ENCODE measurements at regions not wholly inside any gene's neighbourhood (a gene's known extent, or its start where the extent isn't known, plus 50 kb on each side); places are given as distances from the start of the nearest gene placed in this dataset.

- Mint-ChIP-seq H3K9me3 (peaks cover 0 to 5% of the 10 kb centered on the region in 2 experiments; a peak in 3 of 5 replicates), H3K27ac (no peak overlapping the region), H3K27me3 (ENCODE audit: low read depth) (no peaks in the 10 kb centered on the region), H3K4me3 (no peak overlapping the region), H3K4me1 (no peaks in the 10 kb centered on the region), H3K36me3 (ENCODE audit: insufficient read depth in 1 of 3, low read depth in 3 of 3) (no peaks in the 10 kb centered on the region)
- Histone ChIP-seq H2BK5ac (ENCODE audit: insufficient read length, low read length) (no peak overlapping the region), H3K27me3 (ENCODE audit: insufficient read depth, low read length) (no peaks in the 10 kb centered on the region), H3K4me1 (ENCODE audit: insufficient read depth, low read length) (no peaks in the 10 kb centered on the region; the same call in 1 of the 2 replicates), H4K5ac (ENCODE audit: insufficient read length, low read depth, low read length) (no peak overlapping the region), H4K91ac (ENCODE audit: insufficient read length, low read depth, low read length) (no peak overlapping the region), H3T11ph (ENCODE audit: low read length) (no peak overlapping the region), H2BK120ac (ENCODE audit: low read depth, low read length, poor library complexity, severe bottlenecking) (no peak overlapping the region), H3K23ac (ENCODE audit: insufficient read length, low read depth, low read length) (no peak overlapping the region), H4K20me1 (ENCODE audit: control insufficient read depth, insufficient read depth, insufficient read length) (no peaks in the 10 kb centered on the region), H3K23me2 (ENCODE audit: insufficient read length, low read depth, low read length, poor library complexity, severe bottlenecking) (no peaks in the 10 kb centered on the region), H3K9ac (ENCODE audit: extremely low read depth, insufficient read length, low read length) (no peak overlapping the region), H3K79me1 (ENCODE audit: insufficient read depth, low read depth, low read length, poor library complexity, severe bottlenecking) (no peaks in the 10 kb centered on the region), H2AK5ac (ENCODE audit: insufficient read length, low read length) (no peak overlapping the region), H3K4ac (ENCODE audit: low read depth, low read length) (no peak overlapping the region), H3K14ac (ENCODE audit: insufficient read depth, low read length) (no peak overlapping the region), H2BK20ac (ENCODE audit: low read depth, low read length, poor library complexity, severe bottlenecking) (no peak overlapping the region), H4K8ac (replicated peaks; ENCODE audit: insufficient read length, low read depth, low read length) (no peak overlapping the region), H2AFZ (ENCODE audit: low read length) (no peak overlapping the region), H2BK15ac (ENCODE audit: low read depth, low read length) (no peak overlapping the region), H3K18ac (ENCODE audit: insufficient read length, low read depth, low read length) (no peak overlapping the region), H3K27ac (ENCODE audit: insufficient read length, low read depth, low read length) (no peak overlapping the region), H3K9me3 (ENCODE audit: control insufficient read depth, low read depth, low read length) (no peaks in the 10 kb centered on the region), H3K56ac (ENCODE audit: insufficient read length, low read depth, low read length) (no peak overlapping the region), H3K79me2 (ENCODE audit: insufficient read depth, low read length) (no peaks in the 10 kb centered on the region), H2BK12ac (ENCODE audit: insufficient read length, low read depth, low read length) (no peak overlapping the region), H3K4me2 (ENCODE audit: insufficient read depth, insufficient read length, low read length) (no peak overlapping the region)
- WGBS (ENCODE audit: extremely low coverage, insufficient read length, low lambda C conversion rate) = no CpG with 5 or more reads among the region's 3 CpGs
- DNase-seq = no peak
- peak; percentile 57 for TF ChIP-seq CTCF (conservative IDR thresholded peaks at IDR 0.05)
Measured at GRCh38 chr20:16666272-16666671, 63.6 kb upstream of the SNRPB2 start.
